Endothelial cell of umbilical vein (primary cell): ENCODE measurements at regions not wholly inside any gene's neighbourhood (a gene's known extent, or its start where the extent isn't known, plus 50 kb on each side); places are given as distances from the start of the nearest gene placed in this dataset.

Source experiments
- BruUV-seq: library from RNA; stranded (reverse); fragments of 400-500 nt; replicated peaks from 2 replicates; lab custom pipeline; 2021; lab: Mats Ljungman, UMichigan
- CTCF ChIA-PET: fragments of 300-600, 350-600 bp; sonication (Branson Sonifier 250); formaldehyde crosslinking; loops from one replicate; lab custom pipeline; 2021; ENCODE audit warnings: antibody characterized with exemption, inconsistent platforms; lab: Charles Lee
- POLR2A ChIA-PET: fragments of 300-600, 350-600 bp; sonication (Branson Sonifier 250); formaldehyde crosslinking; loops from one replicate; lab custom pipeline; 2021; ENCODE audit warnings: antibody characterized with exemption, inconsistent platforms; lab: Charles Lee
- DNase-seq: peaks from one replicate; pipeline ENCODE4 v3.0.0-alpha.2; 2011; ENCODE audit warnings: low read depth, low spot score
- FAIRE-seq: peaks from 2 replicates; lab custom pipeline; 2011; peaks lifted over from hg19 to GRCh38; lab: Jason Lieb, UNC
- H2AFZ ChIP-seq: 2 replicates; pipeline ENCODE4 v1.6.0; 2012; ENCODE audit warnings: low read depth, low read length, control low read depth, inconsistent platforms
- H3K27ac ChIP-seq: 2 replicates; pipeline ENCODE4 v1.5.1; 2011; ENCODE audit warnings: low read depth, mild to moderate bottlenecking, control low read depth, low read length, moderate library complexity; ENCODE audit not compliant: insufficient read depth
- H3K27me3 ChIP-seq, 2 experiments: 2 replicates each; pipeline versions ENCODE4 v1.6.0 to v1.6.1; 2011; ENCODE audit warnings: low read length in 2 of 2, mixed read lengths in 1 of 2; ENCODE audit not compliant: control insufficient read depth in 2 of 2, insufficient read depth in 2 of 2
- H3K36me3 ChIP-seq, 2 experiments: 2 replicates in 1 of 2; 3 replicates in 1 of 2; pipeline ENCODE4 v1.5.1; 2011; ENCODE audit warnings: low read length in 2 of 2, mild to moderate bottlenecking in 1 of 2, moderate library complexity in 1 of 2; ENCODE audit not compliant: control insufficient read depth in 2 of 2, insufficient read depth in 2 of 2; ENCODE audit errors: extremely low read depth in 1 of 2
- H3K4me1 ChIP-seq: 3 replicates; pipeline ENCODE4 v1.5.1; 2011; ENCODE audit warnings: mild to moderate bottlenecking, low read length; ENCODE audit not compliant: control insufficient read depth, insufficient read depth; ENCODE audit errors: extremely low read depth
- H3K4me2 ChIP-seq: 2 replicates; pipeline ENCODE4 v1.6.1; 2011; ENCODE audit warnings: low read length, control low read depth, mixed read lengths; ENCODE audit not compliant: insufficient read depth
- H3K4me3 ChIP-seq, 3 experiments: fragments of 200-600 bp in 1 of 3; sonication (generic), shearing (Covaris generic) in 1 of 3; replicated peaks in 1 of 3; 2 replicates each; pipeline ENCODE4 v1.5.1; 2011 to 2016; ENCODE audit warnings: control low read depth in 3 of 3, low read length in 3 of 3, mild to moderate bottlenecking in 2 of 3, inconsistent platforms in 1 of 3, low read depth in 1 of 3, moderate library complexity in 1 of 3; ENCODE audit not compliant: insufficient read depth in 1 of 3
- H3K79me2 ChIP-seq: 2 replicates; pipeline ENCODE4 v1.6.0; 2012; ENCODE audit warnings: low read length, inconsistent platforms; ENCODE audit not compliant: control insufficient read depth, insufficient read depth
- H3K9ac ChIP-seq: replicated peaks from 2 replicates; pipeline ENCODE3; 2011; ENCODE audit warnings: low read length, control low read depth; ENCODE audit not compliant: insufficient read depth; ENCODE audit errors: extremely low read depth
- H3K9me1 ChIP-seq: replicated peaks from 3 replicates; pipeline ENCODE4 v1.6.0; 2011; ENCODE audit warnings: mild to moderate bottlenecking, low read length; ENCODE audit not compliant: control insufficient read depth, insufficient read depth; ENCODE audit errors: extremely low read depth
- H3K9me3 ChIP-seq: replicated peaks from 2 replicates; pipeline ENCODE4 v1.5.1; 2012; ENCODE audit warnings: low read length, inconsistent platforms; ENCODE audit not compliant: control insufficient read depth, insufficient read depth
- H4K20me1 ChIP-seq: replicated peaks from 2 replicates; pipeline ENCODE3; 2011; ENCODE audit warnings: mild to moderate bottlenecking, low read length; ENCODE audit not compliant: control insufficient read depth, insufficient read depth; ENCODE audit errors: extremely low read depth
- CTCF ChIP-seq, 2 donors: IDR thresholded peaks; 1 replicate in 1 of 2; 2 replicates in 1 of 2; pipeline ENCODE4 v1.5.1; 2011; ENCODE audit warnings: low read length in 2 of 2, mild to moderate bottlenecking in 2 of 2, moderate library complexity in 2 of 2, control low read depth in 1 of 2, inconsistent platforms in 1 of 2, low read depth in 1 of 2; ENCODE audit not compliant: insufficient read depth in 1 of 2; ENCODE audit errors: extremely low read depth in 1 of 2
- EZH2 ChIP-seq: IDR thresholded peaks from 2 replicates; pipeline ENCODE4 v1.6.1; 2012; ENCODE audit warnings: borderline replicate concordance, low read depth, mild to moderate bottlenecking, moderate library complexity, low read length, inconsistent platforms; ENCODE audit not compliant: severe bottlenecking
- FOS ChIP-seq: IDR thresholded peaks from 2 replicates; pipeline ENCODE4 v1.6.1; 2011; ENCODE audit warnings: mild to moderate bottlenecking, low read length, moderate library complexity, borderline replicate concordance; ENCODE audit not compliant: insufficient read depth
- GATA2 ChIP-seq: IDR thresholded peaks from 2 replicates; pipeline ENCODE4 v1.7.0; 2011; ENCODE audit warnings: low read depth, mild to moderate bottlenecking, moderate library complexity, mixed read lengths, low read length; ENCODE audit not compliant: insufficient read length, insufficient read depth
- JUN ChIP-seq: IDR thresholded peaks from 2 replicates; pipeline ENCODE4 v1.6.1; 2011; ENCODE audit warnings: borderline replicate concordance, low read depth; ENCODE audit not compliant: insufficient read length, insufficient read depth
- MAX ChIP-seq: IDR thresholded peaks from 2 replicates; pipeline ENCODE4 v1.6.1; 2011; ENCODE audit not compliant: insufficient read depth, insufficient read length
- MYC ChIP-seq: IDR thresholded peaks from one replicate; pipeline ENCODE4 v1.6.1; 2011; ENCODE audit warnings: mild to moderate bottlenecking, low read depth, low read length
- POLR2A ChIP-seq: IDR thresholded peaks from 2 replicates; pipeline ENCODE4 v1.6.1; 2012; ENCODE audit warnings: low read depth, mild to moderate bottlenecking, control low read depth, low read length
- POLR2AphosphoS5 ChIP-seq: IDR thresholded peaks from 2 replicates; pipeline ENCODE4 v1.6.1; 2012; ENCODE audit warnings: low read depth, mild to moderate bottlenecking, control low read depth, low read length, moderate library complexity; ENCODE audit not compliant: insufficient read depth
- dilution Hi-C: fragments of 300-500 bp; cut with MboI; formaldehyde crosslinking; loops from one replicate; pipeline ENCODE4 v1.15.0; 2019; ENCODE audit warnings: low sequenced_read_pairs; ENCODE audit not compliant: extremely low pct_ligation_motif_present
- intact Hi-C: fragments of 100-400 bp; cut with micrococcal nuclease; formaldehyde crosslinking; loops from one replicate; pipeline ENCODE4 v1.10.0; 2022

GRCh38 chr2:167891841-167892240, 355.6 kb downstream of the STK39 start:
- FAIRE-seq: no peak
- dilution Hi-C loops: no loop called here

More at GRCh38 chr2:167891841-167892240, 355.6 kb downstream of the STK39 start:
- H3K27me3 ChIP-seq: no peaks in the 10 kb centered on the region
- intact Hi-C loops: no loop called here
- no peaks in the 10 kb centered on the region for H3K9me1 ChIP-seq
- H3K9ac ChIP-seq: no peak overlapping the region
- no peaks in the 10 kb centered on the region for H3K79me2 ChIP-seq
- POLR2A ChIA-PET: no interaction called here
- H3K4me3 ChIP-seq: no peak overlapping the region
- no peaks in the 10 kb centered on the region for H3K36me3 ChIP-seq
- no peak for DNase-seq
- TF ChIP-seq MYC: no peak
- no peak for TF ChIP-seq GATA2
- no peak for TF ChIP-seq POLR2A
- TF ChIP-seq JUN: no peak
- no peak for TF ChIP-seq MAX
- no peak for TF ChIP-seq POLR2AphosphoS5
- no peak for TF ChIP-seq EZH2
- no peak for TF ChIP-seq FOS
- TF ChIP-seq CTCF (IDR thresholded peaks at IDR 0.05; ENCODE audit: extremely low read depth in 1 of 2, insufficient read depth in 1 of 2, low read depth in 1 of 2, low read length in 2 of 2): no peak
- H3K9me3 ChIP-seq: no peaks in the 10 kb centered on the region
- BruUV-seq: no TSS peak
- H3K27ac ChIP-seq: no peak overlapping the region
- no peaks in the 10 kb centered on the region for H3K4me1 ChIP-seq
- no peaks in the 10 kb centered on the region for H4K20me1 ChIP-seq
- H2AFZ ChIP-seq: no peak overlapping the region
- CTCF ChIA-PET: no interaction called here
- H3K4me2 ChIP-seq: no peak overlapping the region
